ENCODE measurements at regions not wholly inside any gene's neighbourhood (a gene's known extent, or its start where the extent isn't known, plus 50 kb on each side); places are given as distances from the start of the nearest gene placed in this dataset.
"Not testable (repeated sequence)": the region's sequence is repeated elsewhere in the genome, so short reads cannot be mapped to it uniquely, and the experiment has no call there.

DNA sequence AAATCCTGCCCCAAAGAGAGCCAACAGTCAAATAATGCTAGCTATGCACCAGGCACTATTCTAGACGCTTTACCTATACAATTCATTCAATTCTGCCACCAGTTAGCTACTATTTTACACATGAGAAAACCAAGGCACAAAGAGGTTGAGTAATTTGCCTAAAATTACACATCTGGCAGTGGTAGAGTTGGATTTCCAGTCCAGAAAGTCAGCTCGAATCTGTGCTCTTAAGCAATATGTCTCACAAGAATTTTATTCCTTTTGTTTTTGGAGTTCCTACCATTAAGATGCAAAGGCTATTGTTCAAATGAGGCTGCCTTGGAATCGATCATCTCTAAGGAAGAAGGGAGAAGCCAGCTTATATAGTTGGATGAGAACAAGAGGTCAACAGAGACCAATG is 256.9 kb upstream of the RASA1 start:
- POLR2A ChIA-PET = no interaction called here
- no peak for ATAC-seq
- DNase-seq = no peak
- no peaks in the 10 kb centered on the region for H3K4me1 Mint-ChIP-seq
- no peak overlapping the region for H3K4me3 Mint-ChIP-seq
- no peaks in the 10 kb centered on the region for H3K36me3 Mint-ChIP-seq
- H3K27me3 Mint-ChIP-seq = peaks cover 0 to 3% (median 0%) of the 10 kb centered on the region in 5 donors
- no peak overlapping the region for H3K27ac Mint-ChIP-seq
- H3K9me3 Mint-ChIP-seq = no peaks in the 10 kb centered on the region

DNA sequence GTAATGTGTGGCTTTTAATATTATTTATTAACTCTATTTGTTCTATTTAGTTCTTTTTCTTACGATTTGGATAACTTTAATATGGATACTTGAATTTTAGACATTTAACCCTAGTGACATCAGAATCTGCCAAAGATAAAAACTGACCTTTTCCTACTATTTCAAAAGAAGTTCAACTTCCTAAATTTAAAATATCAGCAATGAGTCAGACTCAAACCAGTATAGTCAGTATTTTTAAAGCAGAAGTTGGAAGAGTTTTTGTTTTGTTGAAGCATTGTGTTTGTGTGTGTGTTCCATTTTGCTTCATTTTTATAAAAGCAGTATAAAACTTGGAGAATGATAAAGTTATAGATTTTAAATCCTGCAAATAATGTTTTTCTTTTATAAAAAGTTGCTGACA is 251.8 kb upstream of the RASA1 start:
- Mint-ChIP-seq H3K27me3 (no peaks in the 10 kb centered on the region), H3K4me1 (peaks cover 2 to 15% (median 13%) of the 10 kb centered on the region in 4 donors), H3K36me3 (no peaks in the 10 kb centered on the region), H3K9me3 (no peaks in the 10 kb centered on the region), H3K4me3 (no peak overlapping the region), H3K27ac (no peak overlapping the region)
- POLR2A ChIA-PET = no interaction called here
- ATAC-seq (no peak), DNase-seq (no peak)

DNA sequence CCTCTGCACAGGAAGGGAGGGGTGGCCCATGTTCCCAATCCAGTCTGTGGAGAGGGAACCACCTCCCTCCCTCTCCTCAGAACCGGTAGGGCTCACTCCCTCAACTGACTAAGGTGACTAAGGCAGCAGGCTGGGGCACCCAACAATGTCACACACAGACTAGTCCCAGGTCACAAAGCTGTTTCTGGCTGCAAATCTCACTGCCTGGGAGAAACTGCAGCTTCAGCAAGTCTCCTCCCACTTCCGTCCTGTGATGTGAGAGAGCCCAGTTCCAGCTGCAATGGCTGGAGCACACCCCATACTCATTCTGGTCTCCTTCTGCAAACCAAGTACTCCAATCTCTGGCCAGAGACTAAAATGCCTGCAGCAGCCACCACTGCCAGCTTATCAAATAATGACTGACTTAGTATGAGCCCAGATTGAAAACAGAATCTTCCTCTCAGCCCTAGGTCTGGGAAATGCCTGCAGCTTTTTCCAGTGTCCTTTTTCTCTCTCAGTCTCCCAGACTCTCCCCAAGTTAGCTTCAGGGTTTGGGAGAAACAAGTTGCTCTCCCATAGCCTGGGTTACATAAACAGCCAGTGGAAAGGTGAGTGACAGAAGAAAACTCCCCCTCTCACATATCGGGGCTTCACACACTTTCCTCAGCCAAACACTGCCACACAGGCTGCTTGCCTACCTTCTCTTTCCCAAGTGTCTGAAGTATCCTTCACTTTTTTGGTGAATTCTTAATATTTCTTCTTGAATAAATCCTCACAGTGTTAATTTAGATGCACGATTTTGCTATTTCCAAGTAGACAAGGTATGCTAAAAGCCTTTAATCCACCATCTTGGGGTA is 247.4 kb upstream of the RASA1 start:
- peaks cover 0 to 9% (median 0%) of the 10 kb centered on the region in 3 donors for H3K36me3 Mint-ChIP-seq
- H3K27ac Mint-ChIP-seq = peak overlapping the region in 6 of 10 donors; percentile 0 to 60 (median 10)
- H3K4me3 Mint-ChIP-seq = peak overlapping the region in 7 of 10 donors; percentile 2 to 72 (median 23)
- peaks cover 4 to 36% (median 19%) of the 10 kb centered on the region in 4 donors for H3K4me1 Mint-ChIP-seq
- ATAC-seq = peak; percentile 59 to 70
- POLR2A ChIA-PET = no interaction called here
- peaks cover 0 to 10% (median 0%) of the 10 kb centered on the region in 9 donors for H3K9me3 Mint-ChIP-seq
- H3K27me3 Mint-ChIP-seq = no peaks in the 10 kb centered on the region
- peak in 4 of 10 donors; percentile 11 to 15 (median 13) for DNase-seq

DNA sequence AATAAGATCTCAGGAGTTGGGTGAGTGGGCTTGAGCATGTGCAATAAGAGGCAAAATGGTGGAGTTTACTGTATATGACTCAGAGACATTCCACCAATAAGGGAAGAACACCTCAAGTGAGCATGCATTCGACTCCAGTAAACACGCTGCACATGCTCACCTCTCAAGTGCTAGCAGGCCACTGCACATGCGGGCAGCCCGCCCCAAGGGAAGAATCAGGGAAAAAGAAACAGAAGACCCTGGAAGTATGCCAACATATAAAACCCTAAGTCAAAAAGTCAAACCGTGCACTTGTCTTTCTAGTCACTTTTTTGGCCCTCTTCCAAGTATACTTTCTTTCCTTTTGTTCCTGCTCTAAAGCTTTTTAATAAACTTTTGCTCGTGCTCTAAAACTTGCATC is 245.3 kb upstream of the RASA1 start:
- Mint-ChIP-seq H3K27ac (no peak overlapping the region), H3K9me3 (peaks cover 0 to 10% (median 0%) of the 10 kb centered on the region in 9 donors), H3K27me3 (no peaks in the 10 kb centered on the region), H3K4me3 (no peak overlapping the region), H3K36me3 (peaks cover 0 to 9% (median 0%) of the 10 kb centered on the region in 3 donors), H3K4me1 (peaks cover 7 to 40% (median 23%) of the 10 kb centered on the region in 4 donors)
- DNase-seq (no peak), ATAC-seq (no peak)
- POLR2A ChIA-PET = no interaction called here

DNA sequence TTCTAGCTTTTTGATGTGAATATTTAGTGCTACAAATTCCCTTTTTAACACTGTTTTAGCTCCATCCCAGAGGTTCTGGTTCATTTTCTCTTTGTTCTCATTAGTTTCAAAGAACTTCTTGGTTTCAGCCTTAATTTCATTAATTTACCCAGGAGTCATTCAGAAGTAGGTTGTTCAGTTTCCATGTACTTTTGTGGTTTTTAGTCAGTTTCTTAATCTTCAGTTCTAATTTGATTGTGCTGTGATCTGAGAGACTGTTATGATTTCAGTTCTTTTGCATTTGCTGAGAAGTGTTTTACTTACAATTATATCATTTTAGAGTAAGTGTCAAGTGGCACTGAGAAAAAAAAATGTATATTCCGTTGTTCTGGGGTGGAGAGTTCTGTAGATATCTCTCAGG is 240.1 kb upstream of the RASA1 start:
- Mint-ChIP-seq H3K9me3 (peaks cover 0 to 10% (median 0%) of the 10 kb centered on the region in 9 donors), H3K27ac (no peak overlapping the region), H3K36me3 (peaks cover 0 to 9% (median 0%) of the 10 kb centered on the region in 3 donors), H3K27me3 (no peaks in the 10 kb centered on the region), H3K4me3 (no peak overlapping the region), H3K4me1 (peaks cover 11 to 22% (median 16%) of the 10 kb centered on the region in 4 donors)
- POLR2A ChIA-PET = no interaction called here
- no peak for DNase-seq
- ATAC-seq = no peak

DNA sequence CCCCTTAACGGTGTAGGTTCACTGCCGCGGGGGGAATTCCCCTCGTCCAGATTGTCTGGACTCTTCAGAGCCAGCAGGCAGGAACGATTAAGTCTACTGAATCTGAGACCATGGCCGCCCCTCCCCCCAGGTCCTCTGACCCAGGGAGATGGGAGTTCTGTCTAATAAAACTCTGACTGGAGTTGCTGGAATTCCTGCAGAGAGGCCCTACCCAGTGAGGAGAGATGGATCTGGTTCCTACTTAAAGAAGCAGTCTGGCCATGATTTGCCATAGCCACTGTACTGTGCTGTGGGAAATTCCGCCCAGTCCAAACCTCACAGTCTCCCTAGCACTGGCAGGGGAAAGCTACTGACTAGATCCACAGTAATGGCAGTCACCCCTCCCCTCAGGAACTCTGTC is 237.7 kb upstream of the RASA1 start:
- no peaks in the 10 kb centered on the region for H3K36me3 Mint-ChIP-seq
- DNase-seq (no peak), ATAC-seq (no peak)
- no peak overlapping the region for H3K4me3 Mint-ChIP-seq
- POLR2A ChIA-PET = no interaction called here
- no peaks in the 10 kb centered on the region for H3K27me3 Mint-ChIP-seq
- no peak overlapping the region for H3K27ac Mint-ChIP-seq
- H3K4me1 Mint-ChIP-seq = peaks cover 16 to 26% (median 19%) of the 10 kb centered on the region in 4 donors
- peaks cover 0 to 4% (median 0%) of the 10 kb centered on the region in 9 donors for H3K9me3 Mint-ChIP-seq

DNA sequence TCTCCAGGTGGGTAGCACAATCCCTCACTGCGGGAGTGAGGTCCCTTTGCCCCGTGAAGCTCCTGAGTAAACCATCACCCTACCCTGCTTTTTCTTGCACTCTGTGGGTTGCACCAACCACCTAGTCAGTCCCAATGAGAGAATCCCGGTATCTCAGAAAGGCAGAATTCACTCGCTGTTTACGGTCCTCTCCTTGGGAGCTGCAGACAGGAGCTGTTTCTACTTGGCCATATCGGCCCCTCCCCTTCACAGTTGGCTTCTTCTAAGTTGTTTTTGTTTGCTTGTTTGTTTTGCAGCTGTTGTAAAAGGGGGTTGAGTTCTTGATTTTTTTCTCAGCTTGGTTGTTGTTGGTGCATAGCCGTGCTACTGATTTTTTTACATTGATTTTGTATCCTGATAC is 237.0 kb upstream of the RASA1 start:
- ATAC-seq (no peak), DNase-seq (no peak)
- POLR2A ChIA-PET = interaction anchor here (0.5 to 1.4 kb wide), 2 partner anchors 9 to 13 kb away, joined by 3 to 4 read pairs; no protein-coding TSS in a partner anchor
- no peak overlapping the region for H3K4me3 Mint-ChIP-seq
- peaks cover 21 to 33% (median 26%) of the 10 kb centered on the region in 4 donors for H3K4me1 Mint-ChIP-seq
- no peaks in the 10 kb centered on the region for H3K27me3 Mint-ChIP-seq
- peaks cover 0 to 4% (median 0%) of the 10 kb centered on the region in 9 donors for H3K9me3 Mint-ChIP-seq
- H3K36me3 Mint-ChIP-seq = no peaks in the 10 kb centered on the region
- peak overlapping the region in 1 of 10 donors; percentile 18 for H3K27ac Mint-ChIP-seq

DNA sequence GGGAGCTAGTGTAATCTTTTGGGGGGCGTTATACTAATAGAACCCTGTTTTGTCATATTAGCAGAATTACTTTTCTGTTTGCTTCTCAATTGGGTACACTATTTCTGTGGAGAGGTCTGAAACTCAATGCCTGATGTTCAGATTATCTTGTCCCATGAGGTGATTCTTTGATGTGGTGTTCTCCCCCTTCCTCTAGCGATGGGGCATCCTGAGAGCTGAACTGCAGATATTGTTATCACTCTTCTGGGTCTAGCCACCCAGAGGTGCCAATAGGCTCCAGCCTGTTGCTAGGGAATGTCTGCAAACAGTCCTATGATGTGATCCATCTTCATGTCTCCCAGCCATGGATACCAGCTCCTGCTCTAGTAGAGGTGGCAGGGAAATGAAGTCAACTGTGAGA is 233.1 kb upstream of the RASA1 start:
- ATAC-seq = peak in 1 of 2 donors; percentile 43
- Mint-ChIP-seq H3K27ac (peak overlapping the region in 1 of 10 donors; percentile 9), H3K9me3 (peaks cover 0 to 6% (median 0%) of the 10 kb centered on the region in 9 donors), H3K4me1 (peaks cover 13 to 23% (median 18%) of the 10 kb centered on the region in 4 donors), H3K27me3 (no peaks in the 10 kb centered on the region), H3K4me3 (peak overlapping the region in 1 of 10 donors; percentile 15), H3K36me3 (peaks cover 0 to 6% (median 0%) of the 10 kb centered on the region in 3 donors)
- peak in 1 of 10 donors; percentile 5 for DNase-seq
- POLR2A ChIA-PET = no interaction called here

DNA sequence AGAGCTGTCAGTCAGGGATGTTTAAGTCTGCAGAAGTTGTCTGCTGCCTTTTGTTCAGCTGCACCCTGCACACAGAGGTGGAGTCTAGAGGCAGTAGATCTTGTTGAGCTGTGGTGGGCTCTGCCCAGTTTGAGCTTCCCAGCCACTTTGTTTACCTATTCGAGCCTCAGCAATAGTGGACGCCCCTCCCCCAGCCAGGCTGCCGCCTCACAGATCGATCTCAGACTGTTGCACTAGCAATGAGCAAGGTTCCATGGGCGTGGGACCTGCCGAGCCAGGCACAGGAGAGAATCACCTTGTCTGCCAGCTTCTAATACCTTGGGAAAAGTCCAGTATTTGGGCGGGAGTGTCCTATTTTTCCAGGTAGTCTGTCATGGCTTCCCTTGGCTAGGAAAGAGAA is 225.1 kb upstream of the RASA1 start:
- H3K36me3 Mint-ChIP-seq = peaks cover 0 to 14% (median 4%) of the 10 kb centered on the region in 3 donors
- H3K4me1 Mint-ChIP-seq = peaks cover 0 to 15% (median 5%) of the 10 kb centered on the region in 4 donors
- H3K9me3 Mint-ChIP-seq = peaks cover 0 to 10% (median 7%) of the 10 kb centered on the region in 9 donors
- POLR2A ChIA-PET = interaction anchor here (0.6 kb wide), 1 partner anchor 13 kb away, joined by 5 read pairs; no protein-coding TSS in a partner anchor
- H3K27me3 Mint-ChIP-seq = no peaks in the 10 kb centered on the region
- H3K27ac Mint-ChIP-seq = no peak overlapping the region
- H3K4me3 Mint-ChIP-seq = no peak overlapping the region
- DNase-seq (no peak), ATAC-seq (no peak)

DNA sequence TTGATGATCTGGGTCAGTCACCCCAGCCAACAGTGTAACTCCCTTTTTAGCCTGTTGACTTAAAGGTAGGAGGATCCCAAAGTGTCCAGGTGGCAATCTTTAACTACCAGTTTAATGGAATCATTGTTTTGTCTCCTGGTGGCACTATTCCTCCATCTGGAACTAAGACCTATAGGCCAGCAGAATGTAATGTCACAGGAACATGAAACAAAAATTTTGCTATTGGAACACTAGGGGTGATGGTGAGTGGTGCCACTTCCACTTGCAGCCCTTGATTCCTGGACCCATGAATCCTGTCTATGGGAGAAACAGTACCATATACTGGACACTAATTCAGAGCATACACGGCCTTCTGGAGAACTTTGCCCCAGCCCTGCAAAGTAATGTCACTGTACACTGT is 219.5 kb upstream of the RASA1 start:
- POLR2A ChIA-PET = no interaction called here
- Mint-ChIP-seq H3K4me3 (no peak overlapping the region), H3K27me3 (no peaks in the 10 kb centered on the region), H3K9me3 (peaks cover 0 to 32% (median 18%) of the 10 kb centered on the region in 9 donors), H3K27ac (peak overlapping the region in 1 of 10 donors; percentile 6), H3K36me3 (peaks cover 0 to 21% (median 16%) of the 10 kb centered on the region in 3 donors), H3K4me1 (peaks cover 0 to 12% (median 4%) of the 10 kb centered on the region in 4 donors)
- ATAC-seq = no peak
- no peak for DNase-seq

DNA sequence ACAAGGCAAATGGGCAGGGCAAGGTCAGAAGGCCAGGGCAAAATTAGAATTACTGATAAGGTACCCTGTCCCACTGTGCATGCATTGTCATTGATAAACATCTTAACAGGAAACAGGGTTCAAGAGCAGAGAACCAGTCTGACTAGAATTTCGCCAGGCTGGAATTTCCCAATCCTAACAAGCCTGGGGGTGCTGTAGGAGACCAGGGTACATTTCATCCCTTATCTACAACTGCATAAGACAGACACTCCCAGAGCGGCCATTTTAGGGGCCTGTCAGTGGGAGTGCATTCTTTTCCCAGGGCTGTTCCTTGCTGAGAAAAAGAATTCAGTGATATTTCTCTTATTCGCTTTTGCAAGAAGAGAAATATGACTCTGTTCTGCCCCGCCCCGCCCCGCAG is 218.7 kb upstream of the RASA1 start:
- H3K27ac Mint-ChIP-seq, H3K4me3 Mint-ChIP-seq, POLR2A ChIA-PET, H3K27me3 Mint-ChIP-seq, ATAC-seq, DNase-seq: not testable (repeated sequence)
- Mint-ChIP-seq H3K36me3 (peaks cover 0 to 19% (median 16%) of the 10 kb centered on the region in 3 donors), H3K9me3 (peaks cover 0 to 31% (median 15%) of the 10 kb centered on the region in 9 donors), H3K4me1 (peaks cover 0 to 12% (median 4%) of the 10 kb centered on the region in 4 donors)

DNA sequence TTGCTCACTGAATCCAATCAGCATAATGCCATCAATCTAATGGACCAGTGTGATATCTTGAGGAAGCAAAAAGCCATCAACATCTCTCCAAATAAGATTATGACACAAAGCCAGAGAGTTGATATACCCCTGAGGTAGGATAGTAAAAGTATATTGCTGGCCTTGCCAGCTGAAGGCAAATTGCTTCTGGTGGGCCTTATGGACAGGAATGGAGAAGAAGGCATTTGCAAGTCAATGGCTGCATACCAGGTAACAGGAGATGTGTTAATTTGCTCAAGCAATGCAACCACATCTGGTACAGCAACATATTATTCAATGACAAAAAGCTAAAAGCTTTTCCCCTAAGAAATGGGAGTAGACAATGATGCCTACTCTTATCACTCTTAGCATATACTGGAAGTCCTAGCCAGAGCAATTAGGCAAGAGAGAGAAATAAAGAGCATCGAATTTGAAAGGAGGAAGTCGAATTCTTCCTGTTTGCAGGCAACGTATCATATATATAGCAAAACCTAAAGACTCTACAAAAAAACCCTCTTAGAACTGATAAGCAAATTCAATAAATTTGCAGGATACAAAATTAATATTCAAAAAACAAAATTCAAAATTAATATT is 216.1 kb upstream of the RASA1 start:
- POLR2A ChIA-PET = no interaction called here
- Mint-ChIP-seq H3K4me3 (no peak overlapping the region), H3K36me3 (peaks cover 0 to 16% (median 15%) of the 10 kb centered on the region in 3 donors), H3K27me3 (no peaks in the 10 kb centered on the region), H3K4me1 (peaks cover 0 to 13% (median 4%) of the 10 kb centered on the region in 4 donors), H3K9me3 (peaks cover 0 to 26% (median 15%) of the 10 kb centered on the region in 9 donors), H3K27ac (no peak overlapping the region)
- no peak for ATAC-seq
- no peak for DNase-seq

DNA sequence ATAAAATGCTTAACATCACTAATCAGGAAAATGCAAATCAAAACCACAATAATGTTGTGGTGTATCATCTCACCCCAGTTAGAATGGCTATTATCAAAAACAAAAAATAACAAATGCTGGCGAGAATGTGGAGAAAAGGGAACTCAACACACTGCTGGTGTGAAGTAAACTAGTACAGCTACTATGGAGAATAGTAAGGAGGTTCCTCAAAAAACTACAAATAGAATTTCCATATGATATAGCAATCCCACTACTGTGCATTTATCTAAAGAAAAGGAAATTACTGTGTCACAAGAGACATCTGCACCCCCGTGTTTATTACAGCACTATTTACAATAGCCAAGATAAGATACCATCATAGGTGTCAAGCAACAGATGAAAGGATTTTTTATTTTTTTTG is 214.5 kb upstream of the RASA1 start:
- DNase-seq = no peak
- no peak for ATAC-seq
- POLR2A ChIA-PET = no interaction called here
- Mint-ChIP-seq H3K4me1 (peaks cover 0 to 13% (median 4%) of the 10 kb centered on the region in 4 donors), H3K4me3 (no peak overlapping the region), H3K27ac (no peak overlapping the region), H3K9me3 (peaks cover 0 to 29% (median 15%) of the 10 kb centered on the region in 9 donors), H3K27me3 (no peaks in the 10 kb centered on the region), H3K36me3 (peaks cover 0 to 18% (median 17%) of the 10 kb centered on the region in 3 donors)

Data from naive thymus-derived CD8-positive, alpha-beta T cell (primary cell).